C4-2B (cell line): ENCODE measurements at regions not wholly inside any gene's neighbourhood (a gene's known extent, or its start where the extent isn't known, plus 50 kb on each side); places are given as distances from the start of the nearest gene placed in this dataset.

Experiments used
- ZFX ChIP-seq: fragments of 450-650 bp; IDR thresholded peaks from 2 replicates; pipeline ENCODE4 v1.6.1; 2017
- TF ChIP-seq, protein P1 (sequence below): fragments of 450-650 bp; conservative IDR thresholded peaks from 2 replicates; pipeline ENCODE4 v1.5.1; 2017; ENCODE audit warnings: mild to moderate bottlenecking

DNA sequence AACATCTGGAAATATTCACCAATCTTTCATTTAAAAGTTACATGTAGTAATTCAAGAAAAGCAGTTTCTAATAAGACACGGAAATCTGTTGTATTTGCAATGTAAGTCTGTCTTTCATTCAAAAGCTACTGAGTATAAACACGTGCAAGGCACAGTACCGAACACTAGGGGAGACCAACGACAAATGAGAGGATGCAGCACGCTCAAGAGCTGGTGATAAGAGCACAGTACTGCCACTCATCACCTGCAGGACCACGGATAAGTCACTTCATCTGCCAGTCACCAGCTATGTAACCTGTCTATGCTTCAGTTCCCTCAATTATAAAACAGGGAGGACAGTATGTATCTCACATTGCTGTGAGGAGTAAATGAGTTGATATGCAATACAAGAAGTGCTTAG lies 67.1 kb downstream of the CLEC18A start:
- TF ChIP-seq, protein P1, sequence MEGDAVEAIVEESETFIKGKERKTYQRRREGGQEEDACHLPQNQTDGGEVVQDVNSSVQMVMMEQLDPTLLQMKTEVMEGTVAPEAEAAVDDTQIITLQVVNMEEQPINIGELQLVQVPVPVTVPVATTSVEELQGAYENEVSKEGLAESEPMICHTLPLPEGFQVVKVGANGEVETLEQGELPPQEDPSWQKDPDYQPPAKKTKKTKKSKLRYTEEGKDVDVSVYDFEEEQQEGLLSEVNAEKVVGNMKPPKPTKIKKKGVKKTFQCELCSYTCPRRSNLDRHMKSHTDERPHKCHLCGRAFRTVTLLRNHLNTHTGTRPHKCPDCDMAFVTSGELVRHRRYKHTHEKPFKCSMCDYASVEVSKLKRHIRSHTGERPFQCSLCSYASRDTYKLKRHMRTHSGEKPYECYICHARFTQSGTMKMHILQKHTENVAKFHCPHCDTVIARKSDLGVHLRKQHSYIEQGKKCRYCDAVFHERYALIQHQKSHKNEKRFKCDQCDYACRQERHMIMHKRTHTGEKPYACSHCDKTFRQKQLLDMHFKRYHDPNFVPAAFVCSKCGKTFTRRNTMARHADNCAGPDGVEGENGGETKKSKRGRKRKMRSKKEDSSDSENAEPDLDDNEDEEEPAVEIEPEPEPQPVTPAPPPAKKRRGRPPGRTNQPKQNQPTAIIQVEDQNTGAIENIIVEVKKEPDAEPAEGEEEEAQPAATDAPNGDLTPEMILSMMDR = peak; percentile 20
- no peak for TF ChIP-seq ZFX
